IPS-15b (cell line): ENCODE measurements at regions not wholly inside any gene's neighbourhood (a gene's known extent, or its start where the extent isn't known, plus 50 kb on each side); places are given as distances from the start of the nearest gene placed in this dataset.

Experiments used
- H3K27me3 ChIP-seq: one replicate; pipeline ENCODE4 v1.6.1; 2013; ENCODE audit warnings: low read length; ENCODE audit not compliant: control insufficient read depth, insufficient read depth
- H3K36me3 ChIP-seq: one replicate; pipeline ENCODE4 v1.6.1; 2013; ENCODE audit warnings: low read length; ENCODE audit not compliant: control insufficient read depth, insufficient read depth
- H3K4me1 ChIP-seq: one replicate; pipeline ENCODE4 v1.6.1; 2013; ENCODE audit warnings: mild to moderate bottlenecking, low read length; ENCODE audit not compliant: control insufficient read depth, insufficient read depth
- H3K4me3 ChIP-seq: one replicate; pipeline ENCODE4 v1.5.1; 2013; ENCODE audit warnings: low read depth, low read length
- H3K9ac ChIP-seq: one replicate; pipeline ENCODE4 v1.6.1; 2013; ENCODE audit warnings: low read depth, mild to moderate bottlenecking, low read length
- H3K9me3 ChIP-seq: one replicate; pipeline ENCODE4 v1.6.1; 2013; ENCODE audit warnings: mild to moderate bottlenecking, low read length; ENCODE audit not compliant: control insufficient read depth, insufficient read depth

- Histone ChIP-seq H3K9ac (no peak overlapping the region), H3K4me1 (no peaks in the 10 kb centered on the region), H3K36me3 (no peaks in the 10 kb centered on the region), H3K9me3 (no peaks in the 10 kb centered on the region), H3K4me3 (no peak overlapping the region), H3K27me3 (no peaks in the 10 kb centered on the region)
These were observed 52.3 kb upstream of the SMIM31 start for GRCh38 chr4:164701665-164702064.
